Glomerular visceral epithelial cell (primary cell): ENCODE measurements at regions not wholly inside any gene's neighbourhood (a gene's known extent, or its start where the extent isn't known, plus 50 kb on each side); places are given as distances from the start of the nearest gene placed in this dataset.

ENCODE experiments used
- DNase-seq: peaks from one replicate; pipeline ENCODE4 v3.0.0-alpha.2; 2016; ENCODE audit errors: extremely low spot score

DNA sequence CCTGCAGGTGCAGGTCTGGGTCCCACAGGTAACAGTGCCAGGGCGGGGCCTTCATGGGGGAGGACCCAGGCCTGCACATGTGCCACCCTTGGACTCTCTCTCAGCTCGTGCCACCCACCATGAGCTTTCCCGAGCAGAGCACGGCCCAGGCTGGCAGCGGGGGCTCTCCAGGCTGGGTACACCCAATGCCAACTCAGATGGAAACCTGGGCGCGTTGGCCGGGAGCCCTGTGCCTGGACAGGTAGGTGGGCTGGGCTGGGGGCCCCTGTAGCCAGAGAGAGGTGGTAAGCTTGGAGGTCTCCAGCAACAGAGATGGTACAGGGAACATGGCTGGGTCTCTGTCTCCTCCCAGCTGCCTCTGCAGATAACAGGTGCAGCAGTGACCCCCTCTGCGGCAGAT is 69.9 kb upstream of the ADARB2 start:
- DNase-seq, result no peak

DNA sequence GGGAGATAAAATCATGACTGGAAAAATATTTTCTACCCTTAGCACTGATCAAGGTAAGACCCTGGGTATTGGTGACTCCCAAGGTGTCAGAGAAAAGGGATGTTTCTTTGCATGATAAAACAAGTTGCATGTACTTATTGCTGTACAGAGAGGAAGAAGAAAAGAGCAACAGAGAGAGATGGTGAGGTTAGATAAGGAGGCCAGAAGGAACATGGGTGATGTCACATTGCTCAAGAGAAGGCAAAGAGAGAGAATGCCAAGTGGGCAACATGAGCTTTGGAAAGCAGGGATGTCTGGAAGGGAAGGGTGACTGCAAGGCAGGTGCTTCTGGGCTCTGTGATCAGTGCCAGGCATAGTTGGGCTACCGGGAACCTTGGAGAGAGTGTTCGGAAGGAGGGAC is 65.1 kb upstream of the ADARB2 start:
- no peak for DNase-seq

DNA sequence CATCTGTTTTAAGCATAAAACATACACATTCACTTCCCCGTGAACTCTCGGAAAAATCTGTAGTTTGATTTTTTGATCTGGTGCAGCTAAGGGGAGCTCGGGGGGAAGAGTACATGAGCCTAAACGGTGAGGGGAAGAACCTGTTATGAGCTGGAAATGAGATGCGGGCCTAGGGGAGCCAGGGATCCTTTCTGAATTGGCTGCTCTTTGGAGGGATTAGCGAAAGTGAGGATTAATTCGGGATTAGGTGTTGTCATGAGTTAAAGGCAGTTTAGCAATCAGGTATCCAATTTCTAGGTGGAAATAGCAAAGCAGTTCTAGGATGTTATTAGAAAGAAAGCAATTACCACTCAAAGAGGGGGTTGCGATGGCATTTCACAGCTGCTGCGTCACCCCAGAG is 51.1 kb upstream of the ADARB2 start:
- no peak for DNase-seq
